ENCODE measurements at regions not wholly inside any gene's neighbourhood (a gene's known extent, or its start where the extent isn't known, plus 50 kb on each side); places are given as distances from the start of the nearest gene placed in this dataset.

DNA sequence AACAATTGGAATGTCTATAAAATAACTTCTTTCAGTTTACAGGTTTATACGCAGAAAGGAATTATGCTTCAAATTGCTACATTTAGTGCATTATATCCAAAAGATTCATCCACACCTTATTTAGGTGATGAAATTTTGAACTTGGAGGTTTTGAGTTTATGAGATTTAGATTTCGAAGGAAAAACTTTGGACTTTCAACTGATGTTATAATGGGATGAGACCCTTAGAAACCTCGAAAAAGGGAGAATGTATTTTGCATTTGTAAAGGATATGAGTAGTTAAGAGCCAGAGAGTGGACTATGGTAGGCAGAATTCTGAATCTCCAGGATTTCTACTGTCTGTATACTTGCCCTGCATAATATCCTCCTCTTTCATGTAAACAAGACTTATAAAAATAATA, 851.6 kb upstream of the MGAT4C start:
- no peak for DNase-seq (ENCODE audit: low read depth)
- TF ChIP-seq, protein P1, sequence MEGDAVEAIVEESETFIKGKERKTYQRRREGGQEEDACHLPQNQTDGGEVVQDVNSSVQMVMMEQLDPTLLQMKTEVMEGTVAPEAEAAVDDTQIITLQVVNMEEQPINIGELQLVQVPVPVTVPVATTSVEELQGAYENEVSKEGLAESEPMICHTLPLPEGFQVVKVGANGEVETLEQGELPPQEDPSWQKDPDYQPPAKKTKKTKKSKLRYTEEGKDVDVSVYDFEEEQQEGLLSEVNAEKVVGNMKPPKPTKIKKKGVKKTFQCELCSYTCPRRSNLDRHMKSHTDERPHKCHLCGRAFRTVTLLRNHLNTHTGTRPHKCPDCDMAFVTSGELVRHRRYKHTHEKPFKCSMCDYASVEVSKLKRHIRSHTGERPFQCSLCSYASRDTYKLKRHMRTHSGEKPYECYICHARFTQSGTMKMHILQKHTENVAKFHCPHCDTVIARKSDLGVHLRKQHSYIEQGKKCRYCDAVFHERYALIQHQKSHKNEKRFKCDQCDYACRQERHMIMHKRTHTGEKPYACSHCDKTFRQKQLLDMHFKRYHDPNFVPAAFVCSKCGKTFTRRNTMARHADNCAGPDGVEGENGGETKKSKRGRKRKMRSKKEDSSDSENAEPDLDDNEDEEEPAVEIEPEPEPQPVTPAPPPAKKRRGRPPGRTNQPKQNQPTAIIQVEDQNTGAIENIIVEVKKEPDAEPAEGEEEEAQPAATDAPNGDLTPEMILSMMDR (conservative IDR thresholded peaks at IDR 0.05; ENCODE audit: low read depth, low read length) = no peak
- H3K4me3 ChIP-seq (ENCODE audit: low read depth, low read length) = no peak overlapping the region

GRCh38 chr12:87107270-87107669, 851.1 kb upstream of the MGAT4C start:
- TF ChIP-seq, protein P1 (conservative IDR thresholded peaks at IDR 0.05; ENCODE audit: low read depth, low read length) = no peak
- no peak for DNase-seq (ENCODE audit: low read depth)
- no peak overlapping the region for H3K4me3 ChIP-seq (ENCODE audit: low read depth, low read length)

- H3K4me3 ChIP-seq (ENCODE audit: low read depth, low read length) = no peak overlapping the region
- DNase-seq (ENCODE audit: low read depth) = no peak
- TF ChIP-seq, protein P1 (conservative IDR thresholded peaks at IDR 0.05; ENCODE audit: low read depth, low read length) = no peak
Measured at GRCh38 chr12:87096082-87096585, 839.9 kb upstream of the MGAT4C start.

- no peak for DNase-seq (ENCODE audit: low read depth)
- no peak overlapping the region for H3K4me3 ChIP-seq (ENCODE audit: low read depth, low read length)
- TF ChIP-seq, protein P1 (conservative IDR thresholded peaks at IDR 0.05; ENCODE audit: low read depth, low read length) = no peak
Measured at GRCh38 chr12:87094356-87094755, 838.2 kb upstream of the MGAT4C start.

DNA sequence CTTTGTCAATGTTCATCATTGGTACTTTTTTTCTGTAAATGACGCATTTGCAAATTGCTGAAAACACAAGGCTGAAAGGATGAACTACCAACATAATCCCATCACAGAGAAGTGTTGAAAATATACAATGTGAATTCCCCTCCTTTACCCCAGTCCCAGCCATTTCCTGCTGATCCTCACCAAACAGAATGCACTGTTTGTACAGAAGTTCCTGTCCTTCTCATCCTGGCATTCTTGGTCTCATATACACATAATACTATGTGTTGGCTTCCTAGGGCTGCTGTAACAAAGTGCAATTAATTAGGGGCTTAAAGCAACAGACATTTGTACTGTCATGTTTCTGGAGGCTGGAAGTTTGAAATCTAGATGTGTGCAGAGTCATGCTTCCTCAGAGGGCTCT, 836.2 kb upstream of the MGAT4C start:
- no peak for DNase-seq (ENCODE audit: low read depth)
- TF ChIP-seq, protein P1 (conservative IDR thresholded peaks at IDR 0.05; ENCODE audit: low read depth, low read length) = no peak
- no peak overlapping the region for H3K4me3 ChIP-seq (ENCODE audit: low read depth, low read length)

- no peak overlapping the region for H3K4me3 ChIP-seq (ENCODE audit: low read depth, low read length)
- no peak for DNase-seq (ENCODE audit: low read depth)
- TF ChIP-seq, protein P1 (conservative IDR thresholded peaks at IDR 0.05; ENCODE audit: low read depth, low read length) = no peak
Measured at GRCh38 chr12:87086118-87086891, 830.1 kb upstream of the MGAT4C start.

GRCh38 chr12:87085286-87085685, 829.1 kb upstream of the MGAT4C start:
- no peak overlapping the region for H3K4me3 ChIP-seq (ENCODE audit: low read depth, low read length)
- TF ChIP-seq, protein P1 (conservative IDR thresholded peaks at IDR 0.05; ENCODE audit: low read depth, low read length) = no peak
- no peak for DNase-seq (ENCODE audit: low read depth)
